ENCODE measurements at regions not wholly inside any gene's neighbourhood (a gene's known extent, or its start where the extent isn't known, plus 50 kb on each side); places are given as distances from the start of the nearest gene placed in this dataset.
"Not testable (repeated sequence)": the region's sequence is repeated elsewhere in the genome, so short reads cannot be mapped to it uniquely, and the experiment has no call there.

DNA sequence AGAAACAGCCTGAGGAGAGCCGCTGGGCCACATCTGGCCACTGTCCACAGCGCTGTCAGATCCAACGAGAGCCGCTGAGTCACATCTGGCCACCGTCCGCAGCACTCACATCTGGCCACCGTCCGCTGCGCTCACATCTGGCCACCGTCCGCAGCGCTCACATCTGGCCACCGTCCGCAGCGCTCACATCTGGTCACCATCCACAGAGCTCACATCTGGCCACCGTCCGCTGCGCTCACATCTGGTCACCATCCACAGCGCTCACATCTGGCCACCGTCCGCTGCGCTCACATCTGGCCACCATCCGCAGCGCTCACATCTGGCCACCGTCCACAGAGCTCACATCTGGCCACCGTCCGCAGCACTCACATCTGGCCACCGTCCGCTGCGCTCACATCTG lies 549.3 kb upstream of the B3GAT1 start:
- TF ChIP-seq EZH2 (IDR thresholded peaks at IDR 0.05; ENCODE audit: borderline replicate concordance, insufficient read depth, low read depth, low read length, poor library complexity, severe bottlenecking), result not testable (repeated sequence)
- TF ChIP-seq, protein P1, sequence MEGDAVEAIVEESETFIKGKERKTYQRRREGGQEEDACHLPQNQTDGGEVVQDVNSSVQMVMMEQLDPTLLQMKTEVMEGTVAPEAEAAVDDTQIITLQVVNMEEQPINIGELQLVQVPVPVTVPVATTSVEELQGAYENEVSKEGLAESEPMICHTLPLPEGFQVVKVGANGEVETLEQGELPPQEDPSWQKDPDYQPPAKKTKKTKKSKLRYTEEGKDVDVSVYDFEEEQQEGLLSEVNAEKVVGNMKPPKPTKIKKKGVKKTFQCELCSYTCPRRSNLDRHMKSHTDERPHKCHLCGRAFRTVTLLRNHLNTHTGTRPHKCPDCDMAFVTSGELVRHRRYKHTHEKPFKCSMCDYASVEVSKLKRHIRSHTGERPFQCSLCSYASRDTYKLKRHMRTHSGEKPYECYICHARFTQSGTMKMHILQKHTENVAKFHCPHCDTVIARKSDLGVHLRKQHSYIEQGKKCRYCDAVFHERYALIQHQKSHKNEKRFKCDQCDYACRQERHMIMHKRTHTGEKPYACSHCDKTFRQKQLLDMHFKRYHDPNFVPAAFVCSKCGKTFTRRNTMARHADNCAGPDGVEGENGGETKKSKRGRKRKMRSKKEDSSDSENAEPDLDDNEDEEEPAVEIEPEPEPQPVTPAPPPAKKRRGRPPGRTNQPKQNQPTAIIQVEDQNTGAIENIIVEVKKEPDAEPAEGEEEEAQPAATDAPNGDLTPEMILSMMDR (IDR thresholded peaks at IDR 0.05), result not testable (repeated sequence)
